Stromal cell of bone marrow (primary cell): ENCODE measurements at regions not wholly inside any gene's neighbourhood (a gene's known extent, or its start where the extent isn't known, plus 50 kb on each side); places are given as distances from the start of the nearest gene placed in this dataset.
"Not testable (repeated sequence)": the region's sequence is repeated elsewhere in the genome, so short reads cannot be mapped to it uniquely, and the experiment has no call there.

Source experiments
- DNase-seq: peaks from one replicate; pipeline ENCODE4 v3.0.0-alpha.2; 2012; ENCODE audit warnings: low read depth

GRCh38 chr3:194043516-194043915 lies 92.4 kb upstream of the HES1 start:
- peak; percentile 27 for DNase-seq

GRCh38 chr3:194045289-194045688 lies 90.7 kb upstream of the HES1 start:
- DNase-seq = no peak

GRCh38 chr3:194045919-194046318 lies 90.0 kb upstream of the HES1 start:
- DNase-seq = no peak

GRCh38 chr3:194046531-194046930 lies 89.4 kb upstream of the HES1 start:
- no peak for DNase-seq

- peak; percentile 9 for DNase-seq
These were observed 88.8 kb upstream of the HES1 start for GRCh38 chr3:194046995-194047645.

GRCh38 chr3:194049394-194049793 lies 86.6 kb upstream of the HES1 start:
- DNase-seq = no peak

- DNase-seq = no peak
These were observed 85.1 kb upstream of the HES1 start for GRCh38 chr3:194050782-194051320.

- no peak for DNase-seq
These were observed 84.4 kb upstream of the HES1 start for GRCh38 chr3:194051366-194052149.

DNA sequence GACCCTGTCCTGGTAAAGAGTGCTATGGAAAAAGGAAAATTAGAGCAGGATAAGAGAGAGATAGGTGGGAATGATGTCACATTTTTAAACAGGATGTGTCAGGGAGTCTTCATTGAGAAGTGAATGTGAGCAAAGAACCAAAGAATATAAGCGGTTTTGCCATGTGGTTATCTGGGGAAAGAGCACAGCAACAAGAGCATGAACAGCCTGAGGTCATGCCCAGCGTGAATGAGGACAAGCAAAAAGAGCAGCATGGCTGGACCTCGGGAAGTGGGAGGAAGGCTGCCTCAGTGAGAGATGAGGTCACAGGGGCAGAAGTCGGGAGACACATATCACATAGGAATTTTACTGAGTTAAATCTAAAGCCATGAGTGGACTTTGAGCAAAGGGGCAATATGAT lies 82.8 kb upstream of the HES1 start:
- no peak for DNase-seq

DNA sequence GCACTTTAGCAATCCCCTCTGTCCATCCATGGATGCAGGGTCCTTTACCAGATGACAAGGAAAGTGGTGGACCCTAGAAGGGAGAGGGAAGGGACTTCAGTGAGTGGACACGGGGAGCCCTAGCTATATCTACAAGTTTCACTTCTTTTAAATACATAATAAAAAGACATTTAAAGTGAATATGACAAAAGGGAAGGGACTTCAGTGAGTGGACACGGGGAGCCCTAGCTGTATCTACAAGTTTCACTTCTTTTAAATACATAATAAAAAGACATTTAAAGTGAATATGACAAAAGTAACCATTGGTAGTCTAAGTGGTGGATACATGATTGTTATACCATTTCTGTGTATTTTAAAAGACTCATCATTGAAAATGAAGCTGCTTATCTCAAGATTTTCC lies 81.9 kb upstream of the HES1 start:
- no peak for DNase-seq

- DNase-seq = no peak
These were observed 81.4 kb upstream of the HES1 start for GRCh38 chr3:194054540-194054939.

- no peak for DNase-seq
These were observed 81.0 kb upstream of the HES1 start for GRCh38 chr3:194054961-194055360.

- DNase-seq = not testable (repeated sequence)
These were observed 79.6 kb upstream of the HES1 start for GRCh38 chr3:194056323-194056722.

DNA sequence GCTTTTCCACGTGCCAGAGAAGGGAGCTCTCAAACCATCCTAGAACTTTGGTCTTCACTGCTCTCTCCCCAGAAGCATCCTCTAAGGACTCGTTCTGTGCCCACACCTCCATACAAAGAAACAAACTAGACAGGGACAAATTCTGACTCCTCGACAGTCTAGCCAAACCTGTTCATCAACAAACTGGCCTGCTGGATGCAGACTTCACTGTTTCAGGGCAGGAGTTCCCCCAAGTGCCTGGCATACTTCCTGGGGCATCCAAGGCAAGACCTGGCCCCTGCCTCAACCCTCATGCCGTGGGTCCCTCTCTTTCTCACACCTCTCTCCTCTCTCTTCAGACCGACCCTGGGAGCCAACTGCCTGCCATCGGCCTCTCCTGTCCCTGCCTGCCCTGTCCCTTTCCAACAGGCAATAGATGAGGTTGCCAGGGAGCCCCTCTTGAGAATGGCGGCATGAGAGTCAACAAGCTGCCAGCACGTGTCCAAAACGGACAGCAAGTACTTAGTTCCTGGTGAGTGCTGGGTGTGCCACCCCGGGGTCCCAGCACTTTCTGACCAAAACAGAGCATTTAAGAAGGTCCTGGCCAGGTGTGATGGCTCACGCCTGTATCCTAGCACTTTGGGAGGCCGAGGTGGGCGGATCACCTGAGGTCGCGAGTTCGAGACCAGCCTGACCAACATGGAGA lies 79.1 kb upstream of the HES1 start:
- no peak for DNase-seq

DNA sequence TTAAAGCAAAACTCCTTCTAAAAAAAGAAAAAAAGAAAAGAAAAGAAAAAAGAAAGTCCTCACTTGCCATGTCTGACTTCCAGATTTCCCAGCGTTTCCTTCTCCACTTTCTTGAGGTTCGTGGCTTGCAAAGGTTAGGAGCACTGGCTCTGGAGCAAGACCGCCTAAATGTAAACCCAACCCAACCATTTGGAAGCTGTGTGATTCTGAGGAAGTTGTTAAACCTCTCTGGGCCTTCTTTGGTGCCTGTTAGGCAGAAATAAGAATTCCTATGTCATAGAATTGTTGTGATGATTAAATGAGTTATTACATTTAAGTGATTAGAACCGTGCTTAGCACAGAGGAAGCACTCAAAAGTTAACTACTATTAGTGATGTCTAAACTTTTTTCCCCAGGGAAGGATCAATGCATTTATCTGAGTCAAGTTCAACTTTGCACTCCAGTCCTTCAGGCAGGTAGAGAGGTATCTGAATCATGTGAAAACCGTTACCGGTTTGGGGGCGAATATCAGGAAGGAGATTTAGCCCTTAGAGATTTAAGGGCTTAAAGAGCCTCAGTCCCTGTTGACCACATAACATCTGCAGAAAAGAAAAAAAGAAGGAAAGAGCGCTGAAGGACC lies 78.3 kb upstream of the HES1 start:
- DNase-seq = no peak

GRCh38 chr3:194058189-194058571 lies 77.8 kb upstream of the HES1 start:
- peak; percentile 9 for DNase-seq

DNA sequence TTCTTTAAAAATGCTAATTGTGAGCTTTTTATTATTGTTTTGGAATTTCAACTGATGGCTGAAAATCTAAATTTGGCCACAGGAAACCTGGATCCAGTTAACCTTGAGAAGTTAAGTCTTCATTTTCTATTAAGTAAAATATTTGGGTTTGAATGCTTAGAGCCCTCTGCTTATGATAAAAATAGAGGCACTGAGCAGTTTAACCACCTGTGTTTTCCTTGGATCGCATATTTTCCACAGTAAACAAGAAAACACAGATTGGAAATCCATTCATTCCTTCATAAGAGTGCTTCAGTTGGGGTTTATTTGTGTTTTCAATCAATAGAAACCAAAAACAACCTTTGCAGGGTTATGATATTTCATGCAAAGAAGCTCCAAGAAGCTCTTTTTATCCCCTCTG lies 77.2 kb upstream of the HES1 start:
- no peak for DNase-seq

DNA sequence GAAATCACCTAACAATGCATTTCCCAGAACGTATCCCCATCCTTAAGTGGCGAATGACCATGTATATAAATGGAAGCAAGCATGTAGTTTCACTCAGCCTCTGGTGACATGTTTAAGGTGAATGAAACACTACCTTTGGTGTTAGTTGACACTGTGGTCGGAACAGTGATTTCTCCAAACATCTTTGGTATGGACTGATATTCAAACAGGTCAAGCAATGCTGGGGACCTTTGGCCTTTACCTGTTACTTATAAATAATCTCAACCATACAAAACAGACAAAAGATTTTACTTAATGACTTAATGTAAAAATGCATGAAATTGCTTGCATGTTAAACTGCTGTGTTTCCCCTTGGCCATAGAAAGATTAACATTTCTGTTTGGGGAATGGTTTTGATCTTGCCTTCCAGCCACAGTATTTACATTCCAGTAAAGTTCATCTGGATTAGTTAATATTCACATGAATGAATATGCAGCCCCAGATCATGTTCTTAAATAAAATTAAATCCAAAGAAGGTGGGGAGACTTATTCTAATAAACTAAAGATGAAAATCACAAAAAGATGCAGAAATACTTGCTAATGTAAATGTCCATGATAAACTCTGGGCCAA lies 74.4 kb upstream of the HES1 start:
- DNase-seq = no peak

DNA sequence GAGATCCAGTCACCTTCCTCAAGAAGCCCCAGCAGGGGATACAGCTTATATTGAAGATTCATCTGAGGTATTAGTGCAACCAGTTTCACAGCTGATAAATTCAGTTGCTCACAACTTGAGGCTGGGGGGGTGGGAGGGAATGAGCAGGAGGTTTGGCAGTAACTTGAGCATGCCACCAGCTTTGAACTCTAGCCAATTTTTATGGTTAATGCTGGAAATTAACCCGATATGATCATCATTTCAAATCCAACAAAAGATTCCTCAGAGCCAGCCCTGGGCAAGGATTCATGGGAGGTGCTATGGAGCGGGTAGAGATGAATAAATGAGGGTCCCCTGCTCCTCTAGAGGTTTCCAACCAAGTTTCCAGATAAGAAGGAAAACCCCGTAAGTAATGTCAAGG lies 73.1 kb upstream of the HES1 start:
- DNase-seq = no peak

GRCh38 chr3:194064380-194065332 lies 71.3 kb upstream of the HES1 start:
- no peak for DNase-seq

DNA sequence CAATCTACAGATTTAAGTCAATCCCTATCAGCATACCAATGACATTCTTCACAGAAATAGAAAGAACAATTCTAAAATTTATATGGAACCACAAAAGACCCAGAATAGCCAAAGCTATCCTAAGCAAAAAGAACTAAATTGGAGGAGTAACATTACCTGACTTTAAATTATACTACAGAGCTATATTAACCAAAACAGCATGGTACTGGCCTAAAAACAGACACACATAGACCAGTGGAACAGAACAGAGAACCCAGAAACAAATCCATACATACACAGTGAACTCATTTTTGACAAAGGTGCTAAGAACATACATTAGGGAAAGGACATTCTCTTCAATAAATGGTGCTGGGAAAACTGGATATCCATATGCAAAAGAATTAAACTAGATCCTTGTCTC lies 68.6 kb upstream of the HES1 start:
- not testable (repeated sequence) for DNase-seq
